ENCODE measurements at regions not wholly inside any gene's neighbourhood (a gene's known extent, or its start where the extent isn't known, plus 50 kb on each side); places are given as distances from the start of the nearest gene placed in this dataset.

GRCh38 chr5:84821924-84822323, 437.2 kb upstream of the EDIL3 start:
- no peaks in the 10 kb centered on the region for H3K36me3 ChIP-seq
- no peaks in the 10 kb centered on the region for H3K4me1 ChIP-seq (ENCODE audit: insufficient read depth)
- intact Hi-C loops (cut with DNase I) = no loop called here
- no peak for TF ChIP-seq CTCF (IDR thresholded peaks at IDR 0.05)
- TF ChIP-seq POLR2A (IDR thresholded peaks at IDR 0.05) = no peak
- TF ChIP-seq EP300 (IDR thresholded peaks at IDR 0.05) = no peak
- H3K9me3 ChIP-seq = no peaks in the 10 kb centered on the region
- H3K4me3 ChIP-seq = no peak overlapping the region
- no peaks in the 10 kb centered on the region for H3K27me3 ChIP-seq
- 54 to 74% (median 71%) methylated on average over 3 of the region's 3 CpGs for WGBS, 3 donors
- H3K27ac ChIP-seq = no peak overlapping the region
- no peak for DNase-seq

GRCh38 chr5:84817953-84818352, 433.3 kb upstream of the EDIL3 start:
- intact Hi-C loops (cut with DNase I) = no loop called here

GRCh38 chr5:84816746-84817547, 432.3 kb upstream of the EDIL3 start:
- TF ChIP-seq CTCF (IDR thresholded peaks at IDR 0.05) (no peak), EP300 (IDR thresholded peaks at IDR 0.05) (no peak), POLR2A (IDR thresholded peaks at IDR 0.05) (no peak)
- Histone ChIP-seq H3K4me1 (ENCODE audit: insufficient read depth) (no peaks in the 10 kb centered on the region), H3K27ac (no peak overlapping the region), H3K9me3 (no peaks in the 10 kb centered on the region), H3K36me3 (no peaks in the 10 kb centered on the region), H3K4me3 (no peak overlapping the region), H3K27me3 (no peaks in the 10 kb centered on the region)
- DNase-seq = no peak
- whole genome bisulfite sequencing, 3 donors = 52 to 56% (median 53%) methylated on average over 4 of the region's 4 CpGs
- intact Hi-C loops (cut with DNase I) = no loop called here

More at GRCh38 chr5:84817953-84818352, 433.3 kb upstream of the EDIL3 start:
- Histone ChIP-seq H3K27me3 (no peaks in the 10 kb centered on the region), H3K4me1 (ENCODE audit: insufficient read depth) (no peaks in the 10 kb centered on the region), H3K27ac (no peak overlapping the region), H3K4me3 (no peak overlapping the region), H3K9me3 (no peaks in the 10 kb centered on the region), H3K36me3 (no peaks in the 10 kb centered on the region)
- WGBS, 3 donors = 91 to 94% (median 92%) methylated on average over 5 of the region's 5 CpGs
- DNase-seq = no peak
- no peak for TF ChIP-seq EP300 (IDR thresholded peaks at IDR 0.05)
- TF ChIP-seq CTCF (IDR thresholded peaks at IDR 0.05) = no peak
- TF ChIP-seq POLR2A (IDR thresholded peaks at IDR 0.05) = no peak

DNA sequence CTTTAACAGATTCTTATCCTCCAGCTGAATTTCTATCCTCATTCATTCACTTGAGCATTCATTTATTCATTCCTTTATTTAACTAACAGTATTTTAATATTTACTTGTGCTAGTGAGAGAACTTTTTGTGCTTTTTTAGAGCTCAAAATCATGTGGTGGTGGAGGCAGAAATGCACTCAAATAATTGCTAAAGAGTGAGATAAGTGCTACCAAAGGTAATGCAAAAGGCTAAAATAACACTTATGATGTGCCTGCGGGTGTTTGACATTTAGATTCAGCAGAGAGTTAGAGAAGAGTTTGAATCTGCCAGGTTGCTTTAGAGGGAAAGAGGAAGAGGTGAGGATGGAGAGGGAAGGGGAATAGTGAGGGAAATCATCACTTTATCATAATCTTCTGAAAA, 431.5 kb upstream of the EDIL3 start:
- Histone ChIP-seq H3K9me3 (no peaks in the 10 kb centered on the region), H3K4me1 (ENCODE audit: insufficient read depth) (no peaks in the 10 kb centered on the region), H3K27me3 (no peaks in the 10 kb centered on the region), H3K27ac (no peak overlapping the region), H3K4me3 (no peak overlapping the region), H3K36me3 (no peaks in the 10 kb centered on the region)
- intact Hi-C loops (cut with DNase I) = no loop called here
- 82 to 89% (median 83%) methylated on average over 1 of the region's 1 CpG for WGBS, 3 donors
- no peak for DNase-seq
- TF ChIP-seq EP300 (IDR thresholded peaks at IDR 0.05) (no peak), CTCF (IDR thresholded peaks at IDR 0.05) (no peak), POLR2A (IDR thresholded peaks at IDR 0.05) (no peak)

Data from ovary (tissue), 7 donors.